GM19238 (cell line): ENCODE measurements at regions not wholly inside any gene's neighbourhood (a gene's known extent, or its start where the extent isn't known, plus 50 kb on each side); places are given as distances from the start of the nearest gene placed in this dataset.
"Not testable (repeated sequence)": the region's sequence is repeated elsewhere in the genome, so short reads cannot be mapped to it uniquely, and the experiment has no call there.

ENCODE experiments used
- DNase-seq: peaks from one replicate; pipeline ENCODE4 v3.0.0; 2011; ENCODE audit warnings: low spot score; ENCODE audit not compliant: insufficient read length

GRCh38 chr6:156602066-156602385 lies 175.2 kb upstream of the ARID1B start:
- DNase-seq = no peak

- DNase-seq = no peak
These were observed 175.8 kb upstream of the ARID1B start for GRCh38 chr6:156601152-156602065.

- no peak for DNase-seq
These were observed 176.5 kb upstream of the ARID1B start for GRCh38 chr6:156600678-156601077.

- no peak for DNase-seq
These were observed 177.1 kb upstream of the ARID1B start for GRCh38 chr6:156599978-156600590.

GRCh38 chr6:156599366-156599765 lies 177.8 kb upstream of the ARID1B start:
- no peak for DNase-seq

- no peak for DNase-seq
These were observed 178.4 kb upstream of the ARID1B start for GRCh38 chr6:156598855-156599180.

GRCh38 chr6:156598071-156598854 lies 178.9 kb upstream of the ARID1B start:
- DNase-seq = no peak

GRCh38 chr6:156597095-156597494 lies 180.1 kb upstream of the ARID1B start:
- DNase-seq = no peak

GRCh38 chr6:156595476-156595875 lies 181.7 kb upstream of the ARID1B start:
- no peak for DNase-seq

- DNase-seq = no peak
These were observed 183.3 kb upstream of the ARID1B start for GRCh38 chr6:156593893-156594292.

- no peak for DNase-seq
These were observed 184.1 kb upstream of the ARID1B start for GRCh38 chr6:156593127-156593526.

GRCh38 chr6:156590482-156590881 lies 186.7 kb upstream of the ARID1B start:
- no peak for DNase-seq

- no peak for DNase-seq
These were observed 187.9 kb upstream of the ARID1B start for GRCh38 chr6:156589281-156589680.

GRCh38 chr6:156587751-156588301 lies 189.4 kb upstream of the ARID1B start:
- no peak for DNase-seq

GRCh38 chr6:156587071-156587470 lies 190.1 kb upstream of the ARID1B start:
- DNase-seq = no peak

- DNase-seq = no peak
These were observed 191.3 kb upstream of the ARID1B start for GRCh38 chr6:156585859-156586258.

GRCh38 chr6:156584121-156584520 lies 193.1 kb upstream of the ARID1B start:
- not testable (repeated sequence) for DNase-seq

GRCh38 chr6:156583083-156583482 lies 194.1 kb upstream of the ARID1B start:
- no peak for DNase-seq

- DNase-seq = no peak
These were observed 194.6 kb upstream of the ARID1B start for GRCh38 chr6:156582509-156582992.

- DNase-seq = no peak
These were observed 197.6 kb upstream of the ARID1B start for GRCh38 chr6:156579564-156579963.

- DNase-seq = no peak
These were observed 199.4 kb upstream of the ARID1B start for GRCh38 chr6:156577749-156578148.

- DNase-seq = no peak
These were observed 201.8 kb upstream of the ARID1B start for GRCh38 chr6:156575361-156575760.
